GM21390 (cell line): ENCODE measurements at regions not wholly inside any gene's neighbourhood (a gene's known extent, or its start where the extent isn't known, plus 50 kb on each side); places are given as distances from the start of the nearest gene placed in this dataset.

ENCODE experiments used
- ATAC-seq: cut with Tn5 transposase; IDR thresholded peaks from one replicate; pipeline ENCODE4 v1.9.1; 2021; ENCODE audit not compliant: unreplicated experiment

- no peak for ATAC-seq
These were observed 178.7 kb downstream of the EN1 start for GRCh38 chr2:118668431-118669424.

- ATAC-seq, result no peak
These were observed 179.5 kb downstream of the EN1 start for GRCh38 chr2:118667964-118668363.

GRCh38 chr2:118667348-118667747 lies 180.1 kb downstream of the EN1 start:
- no peak for ATAC-seq

GRCh38 chr2:118665784-118666529 lies 181.5 kb downstream of the EN1 start:
- ATAC-seq, result no peak

- no peak for ATAC-seq
These were observed 186.3 kb downstream of the EN1 start for GRCh38 chr2:118661179-118661578.

- no peak for ATAC-seq
These were observed 188.8 kb downstream of the EN1 start for GRCh38 chr2:118658596-118659198.

- no peak for ATAC-seq
These were observed 190.0 kb downstream of the EN1 start for GRCh38 chr2:118657466-118657865.

GRCh38 chr2:118654945-118655344 lies 192.5 kb downstream of the EN1 start:
- no peak for ATAC-seq

GRCh38 chr2:118650327-118650726 lies 197.1 kb downstream of the EN1 start:
- ATAC-seq, result no peak

- no peak for ATAC-seq
These were observed 201.6 kb downstream of the EN1 start for GRCh38 chr2:118645876-118646275.

- ATAC-seq, result no peak
These were observed 203.3 kb downstream of the EN1 start for GRCh38 chr2:118644190-118644589.

GRCh38 chr2:118643294-118643693 lies 204.2 kb downstream of the EN1 start:
- no peak for ATAC-seq

- no peak for ATAC-seq
These were observed 204.9 kb downstream of the EN1 start for GRCh38 chr2:118642501-118642900.

GRCh38 chr2:118641711-118642110 lies 205.7 kb downstream of the EN1 start:
- ATAC-seq, result no peak

GRCh38 chr2:118639371-118639770 lies 208.1 kb downstream of the EN1 start:
- no peak for ATAC-seq

GRCh38 chr2:118638453-118638852 lies 209.0 kb downstream of the EN1 start:
- no peak for ATAC-seq

GRCh38 chr2:118635891-118636290 lies 211.6 kb downstream of the EN1 start:
- ATAC-seq, result no peak

GRCh38 chr2:118634876-118635275 lies 212.6 kb downstream of the EN1 start:
- ATAC-seq, result no peak

GRCh38 chr2:118633371-118634018 lies 214.0 kb downstream of the EN1 start:
- no peak for ATAC-seq

GRCh38 chr2:118632921-118633320 lies 214.5 kb downstream of the EN1 start:
- no peak for ATAC-seq

- ATAC-seq, result no peak
These were observed 220.3 kb downstream of the EN1 start for GRCh38 chr2:118627156-118627555.
